ENCODE measurements at regions not wholly inside any gene's neighbourhood (a gene's known extent, or its start where the extent isn't known, plus 50 kb on each side); places are given as distances from the start of the nearest gene placed in this dataset.

DNA sequence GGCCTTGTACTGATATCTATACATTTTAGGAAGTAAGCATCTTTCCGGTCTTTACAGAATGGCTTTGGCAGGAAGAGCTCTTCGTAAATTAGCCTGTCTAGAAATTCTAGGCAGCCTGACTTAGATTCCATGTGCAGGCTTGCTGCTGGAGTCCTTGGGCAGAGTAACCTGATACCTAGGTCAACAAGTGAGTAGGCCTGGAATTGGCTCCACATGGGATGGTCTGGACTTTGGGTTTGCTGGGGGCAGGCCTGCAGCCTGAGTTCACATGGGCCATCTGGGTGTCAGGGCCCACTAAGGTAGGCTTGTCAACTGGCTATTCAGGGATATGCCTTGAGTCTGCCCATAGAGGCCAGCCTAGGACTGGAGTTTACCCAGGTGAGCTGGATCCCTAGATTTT is 59.6 kb upstream of the CYYR1 start:
- TF ChIP-seq, protein P1, sequence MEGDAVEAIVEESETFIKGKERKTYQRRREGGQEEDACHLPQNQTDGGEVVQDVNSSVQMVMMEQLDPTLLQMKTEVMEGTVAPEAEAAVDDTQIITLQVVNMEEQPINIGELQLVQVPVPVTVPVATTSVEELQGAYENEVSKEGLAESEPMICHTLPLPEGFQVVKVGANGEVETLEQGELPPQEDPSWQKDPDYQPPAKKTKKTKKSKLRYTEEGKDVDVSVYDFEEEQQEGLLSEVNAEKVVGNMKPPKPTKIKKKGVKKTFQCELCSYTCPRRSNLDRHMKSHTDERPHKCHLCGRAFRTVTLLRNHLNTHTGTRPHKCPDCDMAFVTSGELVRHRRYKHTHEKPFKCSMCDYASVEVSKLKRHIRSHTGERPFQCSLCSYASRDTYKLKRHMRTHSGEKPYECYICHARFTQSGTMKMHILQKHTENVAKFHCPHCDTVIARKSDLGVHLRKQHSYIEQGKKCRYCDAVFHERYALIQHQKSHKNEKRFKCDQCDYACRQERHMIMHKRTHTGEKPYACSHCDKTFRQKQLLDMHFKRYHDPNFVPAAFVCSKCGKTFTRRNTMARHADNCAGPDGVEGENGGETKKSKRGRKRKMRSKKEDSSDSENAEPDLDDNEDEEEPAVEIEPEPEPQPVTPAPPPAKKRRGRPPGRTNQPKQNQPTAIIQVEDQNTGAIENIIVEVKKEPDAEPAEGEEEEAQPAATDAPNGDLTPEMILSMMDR (IDR thresholded peaks at IDR 0.05) = no peak
- no peak for TF ChIP-seq POLR2A (IDR thresholded peaks at IDR 0.05)

Data from thyroid gland (tissue), 4 donors.